Right ventricle myocardium superior (tissue), 1 donor: ENCODE measurements at regions not wholly inside any gene's neighbourhood (a gene's known extent, or its start where the extent isn't known, plus 50 kb on each side); places are given as distances from the start of the nearest gene placed in this dataset.
"Not testable (repeated sequence)": the region's sequence is repeated elsewhere in the genome, so short reads cannot be mapped to it uniquely, and the experiment has no call there.

Experiments used
- ATAC-seq: fragments of 200-7000 bp; cut with Tn5 transposase; one replicate; pipeline ENCODE4 v1.9.1; 2020; ENCODE audit warnings: mild to moderate bottlenecking; ENCODE audit not compliant: poor library complexity
- DNase-seq: peaks from one replicate; pipeline ENCODE4 v3.0.0-alpha.2; 2020
- intact Hi-C: fragments of 100-400 bp; cut with DNase I; formaldehyde crosslinking; loops from one replicate; pipeline ENCODE4 v1.11.2; 2022
- donor health status: DM: no; HTN: yes; CAD: no; lungs with severe emphysema.

DNA sequence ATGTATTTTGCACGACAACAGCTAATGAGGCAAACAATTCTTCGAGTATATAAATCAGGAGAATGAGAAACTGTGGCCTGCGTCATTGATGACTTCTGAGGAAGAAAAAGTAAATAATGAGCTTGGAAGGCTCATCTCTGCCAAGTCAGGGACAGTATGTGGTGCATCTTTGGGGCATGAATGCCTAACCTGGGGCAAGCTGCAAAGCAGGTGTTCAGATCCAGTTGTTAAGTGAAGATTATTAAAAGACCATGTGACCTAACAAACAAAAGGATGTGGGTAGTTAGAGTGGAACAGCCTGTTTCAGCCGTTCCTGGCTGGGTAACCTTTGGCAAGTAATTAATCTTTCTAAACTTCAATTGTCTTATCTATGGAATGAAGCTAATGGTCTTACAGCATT, 93.0 kb downstream of the LYZL2 start:
- no peak for DNase-seq
- intact Hi-C loops: loop anchor here (5.0 kb wide), 1 partner anchor 46 kb away; no protein-coding TSS in a partner anchor

DNA sequence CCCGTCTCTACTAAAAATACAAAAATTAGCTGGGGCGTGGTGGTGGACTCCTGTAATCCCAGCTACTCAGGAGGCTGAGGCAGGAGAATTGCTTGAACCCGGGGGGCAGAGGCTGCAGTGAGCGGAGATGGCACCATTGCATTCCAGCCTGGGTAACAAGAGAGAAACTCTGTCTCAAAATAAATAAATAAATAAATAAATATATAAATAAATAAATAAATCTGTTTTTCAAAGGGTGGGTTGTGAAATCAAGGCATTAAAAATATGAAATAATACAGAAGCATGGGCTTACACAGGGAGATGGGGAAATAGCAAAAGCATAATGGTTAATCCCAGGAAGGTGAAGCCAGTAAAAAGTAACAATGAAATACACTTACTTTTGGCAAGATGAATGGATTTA, 93.9 kb downstream of the LYZL2 start:
- intact Hi-C loops: loop anchor here (2.0 to 5.0 kb wide), 2 partner anchors 47 to 121 kb away; no protein-coding TSS in a partner anchor
- DNase-seq (no peak), ATAC-seq (no peak)

More for the DNA sequence above, 93.0 kb downstream of the LYZL2 start:
- ATAC-seq: no peak

GRCh38 chr10:30534465-30535144, 94.9 kb downstream of the LYZL2 start:
- intact Hi-C loops: loop anchor here (2.0 to 5.0 kb wide), 3 partner anchors 48 to 142 kb away; no protein-coding TSS in a partner anchor
- ATAC-seq: peak; percentile 84
- DNase-seq: peak; percentile 50

DNA sequence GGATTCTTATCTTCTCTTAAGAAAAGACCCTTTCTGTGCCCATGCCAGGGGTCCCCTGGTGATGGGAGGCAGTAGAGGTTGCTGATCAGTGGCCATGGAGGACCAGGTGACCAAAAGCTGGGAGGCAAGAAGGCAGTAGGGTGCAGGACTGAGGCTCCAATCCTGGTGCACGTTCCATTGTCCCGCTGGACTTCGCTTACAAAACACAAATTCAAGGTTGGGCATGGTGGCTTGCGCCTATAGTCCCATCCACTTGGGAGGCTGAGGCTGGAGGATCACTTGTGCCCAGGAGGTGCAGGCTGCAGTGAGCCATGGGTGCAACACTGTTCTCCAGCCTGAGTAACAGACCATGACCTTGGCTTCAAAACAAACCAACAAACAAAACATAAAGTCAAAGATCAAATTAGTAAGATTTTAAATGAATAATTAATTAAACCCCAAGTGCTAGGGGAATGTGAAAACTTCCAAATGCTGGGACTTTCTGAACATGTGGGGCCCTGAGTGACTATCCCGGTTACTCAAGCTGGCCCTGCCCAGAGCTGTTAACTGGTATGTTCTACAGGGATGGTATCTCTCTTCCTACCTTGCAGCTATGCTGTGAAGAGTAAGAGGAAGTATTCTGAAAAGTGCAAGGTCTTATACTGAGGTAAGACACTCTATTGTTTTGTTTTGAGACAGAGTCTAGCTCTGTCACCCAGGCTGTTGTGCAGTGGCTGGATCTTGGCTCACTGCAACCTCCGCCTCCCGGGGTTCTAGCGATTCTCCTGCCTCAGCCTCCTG, 97.6 kb downstream of the LYZL2 start:
- DNase-seq (no peak), ATAC-seq (no peak)
- intact Hi-C loops: loop anchor here (5.0 kb wide), 1 partner anchor 140 kb away; no protein-coding TSS in a partner anchor

DNA sequence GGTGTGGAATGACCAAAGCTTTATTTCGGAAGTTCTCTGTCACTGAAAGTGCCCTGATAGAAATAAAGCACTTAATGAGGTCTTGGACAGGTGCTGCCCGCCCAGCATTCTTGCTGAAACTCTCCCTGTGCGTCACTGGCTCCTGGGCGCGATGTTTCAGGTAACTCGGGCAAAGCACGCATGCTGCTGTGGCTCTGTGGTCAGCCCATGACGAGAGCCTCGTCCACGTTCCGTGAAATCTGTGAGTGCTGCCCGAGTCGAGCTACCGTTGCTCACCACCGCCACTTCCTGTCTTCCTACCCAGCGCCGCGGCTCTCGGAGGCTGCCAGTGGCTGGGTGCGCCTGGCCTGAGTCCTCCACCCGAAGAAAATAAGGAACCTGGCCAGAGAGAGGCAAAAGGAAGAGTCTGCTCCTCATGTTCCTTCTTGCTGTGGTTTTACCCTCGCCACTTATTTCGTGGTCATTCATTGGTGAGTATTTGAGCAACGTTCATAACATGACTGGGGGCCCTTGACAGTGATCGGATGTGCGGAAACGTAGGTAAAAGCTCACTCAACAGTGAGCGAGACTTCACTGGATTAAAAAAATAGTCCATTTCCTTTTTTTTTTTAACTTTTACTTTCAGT, 95.5 kb downstream of the MAP3K8 start:
- peak; percentile 87 for DNase-seq
- intact Hi-C loops: no loop called here

DNA sequence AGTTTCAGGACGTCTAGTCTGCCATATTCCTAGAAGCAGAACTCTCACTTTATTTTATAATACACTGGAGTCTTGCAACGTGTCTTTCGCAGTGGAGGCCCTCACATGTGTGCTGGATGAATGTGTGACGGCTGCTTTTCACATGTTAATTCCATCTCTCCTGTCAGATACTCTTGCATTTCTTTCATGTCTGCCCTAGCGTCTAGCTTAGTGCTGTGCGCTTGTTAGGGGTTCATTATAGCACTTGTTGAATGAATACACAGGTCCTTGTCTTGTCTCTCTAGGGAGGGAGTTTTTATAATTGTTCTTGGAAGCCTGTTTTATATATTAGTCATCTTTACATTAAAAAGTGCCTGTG, 94.4 kb downstream of the MAP3K8 start:
- ATAC-seq: no peak
- no peak for DNase-seq
- intact Hi-C loops: no loop called here

More for the DNA sequence above, 95.5 kb downstream of the MAP3K8 start:
- peak; percentile 77 for ATAC-seq

DNA sequence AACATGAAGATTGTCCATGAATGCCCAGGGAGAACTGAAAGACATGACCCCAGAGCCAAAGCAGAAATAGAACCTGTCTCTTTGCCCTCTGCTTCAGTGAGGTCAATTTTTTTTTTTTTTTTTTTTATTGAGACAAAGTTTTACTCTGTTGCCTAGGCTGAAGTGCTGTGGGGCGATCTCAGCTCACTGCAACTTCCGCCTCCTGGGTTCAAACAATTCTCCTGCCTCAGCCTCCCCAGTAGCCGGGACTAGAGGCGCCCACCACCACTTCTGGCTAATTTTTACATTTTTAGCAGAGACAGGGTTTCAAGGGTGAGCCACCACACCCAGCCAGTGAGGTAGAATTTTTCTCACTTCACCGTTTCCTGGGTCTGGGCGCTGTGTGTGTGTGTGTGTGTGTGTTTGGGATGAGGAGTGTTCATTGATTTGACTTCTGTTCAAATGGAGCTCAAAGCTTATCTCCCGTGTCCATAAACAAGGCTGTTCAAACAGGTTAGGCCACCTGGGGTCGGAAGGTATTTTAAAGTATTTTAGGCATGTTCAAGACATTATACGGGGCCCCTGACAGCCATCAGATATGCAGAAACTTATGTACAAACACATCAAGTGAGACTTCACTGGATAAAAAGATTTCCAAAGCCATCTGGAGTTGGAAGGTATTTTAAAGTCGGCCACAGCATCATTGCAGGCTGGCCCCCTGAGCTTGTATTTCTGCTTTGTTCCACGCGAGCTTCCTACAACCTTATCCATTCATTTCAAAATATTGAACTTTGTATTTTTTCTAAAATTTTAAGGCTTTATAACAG, 93.8 kb downstream of the MAP3K8 start:
- no peak for ATAC-seq
- intact Hi-C loops: no loop called here
- DNase-seq: no peak

DNA sequence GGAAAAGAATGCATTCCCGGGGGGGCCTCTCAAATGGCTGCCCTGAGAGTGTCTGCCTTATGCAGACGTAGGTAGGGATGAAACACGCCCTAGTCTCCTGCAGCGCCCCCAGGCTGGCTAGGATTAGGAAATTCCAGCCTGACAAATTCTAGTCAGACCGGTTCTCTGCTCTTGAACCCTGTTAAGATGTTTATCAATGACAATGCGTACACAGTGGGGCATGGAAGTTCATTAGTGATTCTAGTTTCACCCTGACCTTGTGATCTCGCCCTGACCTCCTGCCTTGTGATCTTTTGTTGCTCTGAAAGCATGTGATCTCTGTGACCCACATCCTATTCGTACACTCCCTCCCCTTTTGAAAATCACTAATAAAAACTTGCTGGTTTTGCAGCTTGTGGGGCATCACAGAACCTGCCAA, 88.7 kb downstream of the MAP3K8 start:
- ATAC-seq, intact Hi-C loops, DNase-seq: not testable (repeated sequence)

DNA sequence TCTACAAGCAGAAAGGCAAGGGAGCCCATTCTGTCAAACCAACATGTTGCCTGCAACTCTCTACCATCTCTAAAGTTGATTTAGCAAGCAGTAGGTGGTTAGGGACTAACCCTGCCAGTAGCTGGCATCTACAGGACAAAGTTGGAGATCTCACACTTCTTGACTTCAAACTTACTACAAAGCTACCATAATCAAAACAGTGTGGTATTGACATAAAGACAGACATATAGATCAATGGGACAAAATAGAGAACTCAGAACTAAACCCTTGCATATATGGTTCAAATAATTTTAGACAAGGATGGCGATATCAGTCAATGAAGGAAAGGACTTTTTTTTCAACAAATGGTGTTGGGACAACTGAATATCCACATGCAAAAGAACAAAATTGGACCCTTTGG, 84.9 kb downstream of the MAP3K8 start:
- intact Hi-C loops: no loop called here
- no peak for DNase-seq
- no peak for ATAC-seq
